ENCODE measurements at regions not wholly inside any gene's neighbourhood (a gene's known extent, or its start where the extent isn't known, plus 50 kb on each side); places are given as distances from the start of the nearest gene placed in this dataset.
A peak's percentile ranks its signal among the peaks of the same experiment; 100 is the strongest.

DNA sequence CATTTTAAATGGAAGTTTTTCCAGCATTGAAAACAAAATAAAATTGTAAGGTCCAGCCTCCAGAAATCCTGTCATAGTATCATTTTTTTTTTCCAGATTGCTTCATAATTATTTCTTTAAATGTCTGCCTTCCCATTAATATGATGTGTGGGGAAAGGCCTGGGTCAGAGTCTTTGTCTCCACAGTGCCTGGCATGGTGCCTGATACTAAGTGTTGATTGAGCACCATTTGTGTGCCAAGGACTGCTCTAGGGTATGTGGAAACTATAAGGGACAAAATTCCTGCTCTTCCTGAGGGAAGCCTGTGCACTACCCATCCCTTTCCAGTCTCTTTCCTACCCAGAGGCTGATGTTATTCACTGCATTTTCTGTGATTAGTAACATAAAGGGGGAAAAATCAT is 53.1 kb upstream of the BEND4 start:
- no peak overlapping the region for H3K27ac ChIP-seq
- no peaks in the 10 kb centered on the region for H3K4me1 ChIP-seq (ENCODE audit: insufficient read depth)
- no peaks in the 10 kb centered on the region for H3K79me2 ChIP-seq
- H3K4me3 ChIP-seq, result no peak overlapping the region
- no peak overlapping the region for H2AFZ ChIP-seq
- no peaks in the 10 kb centered on the region for H4K20me1 ChIP-seq (ENCODE audit: insufficient read depth, poor library complexity, severe bottlenecking)
- no peak for DNase-seq (ENCODE audit: low spot score)
- H3K4me2 ChIP-seq, result no peak overlapping the region
- no peak for TF ChIP-seq EZH2phosphoT487 (IDR thresholded peaks at IDR 0.05; ENCODE audit: low read depth, severe bottlenecking, unreplicated experiment)
- TF ChIP-seq EZH2 (IDR thresholded peaks at IDR 0.05; ENCODE audit: borderline replicate concordance), result no peak
- TF ChIP-seq, protein P1, sequence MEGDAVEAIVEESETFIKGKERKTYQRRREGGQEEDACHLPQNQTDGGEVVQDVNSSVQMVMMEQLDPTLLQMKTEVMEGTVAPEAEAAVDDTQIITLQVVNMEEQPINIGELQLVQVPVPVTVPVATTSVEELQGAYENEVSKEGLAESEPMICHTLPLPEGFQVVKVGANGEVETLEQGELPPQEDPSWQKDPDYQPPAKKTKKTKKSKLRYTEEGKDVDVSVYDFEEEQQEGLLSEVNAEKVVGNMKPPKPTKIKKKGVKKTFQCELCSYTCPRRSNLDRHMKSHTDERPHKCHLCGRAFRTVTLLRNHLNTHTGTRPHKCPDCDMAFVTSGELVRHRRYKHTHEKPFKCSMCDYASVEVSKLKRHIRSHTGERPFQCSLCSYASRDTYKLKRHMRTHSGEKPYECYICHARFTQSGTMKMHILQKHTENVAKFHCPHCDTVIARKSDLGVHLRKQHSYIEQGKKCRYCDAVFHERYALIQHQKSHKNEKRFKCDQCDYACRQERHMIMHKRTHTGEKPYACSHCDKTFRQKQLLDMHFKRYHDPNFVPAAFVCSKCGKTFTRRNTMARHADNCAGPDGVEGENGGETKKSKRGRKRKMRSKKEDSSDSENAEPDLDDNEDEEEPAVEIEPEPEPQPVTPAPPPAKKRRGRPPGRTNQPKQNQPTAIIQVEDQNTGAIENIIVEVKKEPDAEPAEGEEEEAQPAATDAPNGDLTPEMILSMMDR (IDR thresholded peaks at IDR 0.05; ENCODE audit: poor library complexity), result no peak
- no peaks in the 10 kb centered on the region for H3K9me3 ChIP-seq (ENCODE audit: low read depth)
- no peaks in the 10 kb centered on the region for H3K27me3 ChIP-seq
- no peaks in the 10 kb centered on the region for H3K9me2 ChIP-seq (replicated peaks; ENCODE audit: insufficient read depth)
- H3K36me3 ChIP-seq (replicated peaks; ENCODE audit: insufficient read depth, low read depth), result no peaks in the 10 kb centered on the region

DNA sequence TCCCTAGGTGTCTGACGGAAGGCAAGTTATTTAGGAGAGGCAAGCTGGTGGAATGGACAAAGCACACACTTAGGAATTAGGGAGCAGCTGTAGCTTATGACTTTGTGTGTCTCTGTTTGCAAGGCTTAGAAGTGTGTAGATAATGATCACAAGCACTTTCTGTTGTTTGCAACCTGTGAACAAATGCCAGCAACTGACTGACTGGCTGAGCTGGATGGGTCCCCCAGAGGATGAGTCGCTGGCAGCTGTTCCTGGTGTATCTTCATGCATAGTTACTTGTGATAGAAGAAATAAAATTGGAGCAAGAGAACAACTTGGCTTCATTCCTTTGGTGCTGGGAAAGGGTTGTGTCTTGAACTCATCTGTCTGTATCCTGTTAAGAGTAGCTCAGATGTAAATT is 64.2 kb upstream of the BEND4 start:
- H3K27me3 ChIP-seq, result no peaks in the 10 kb centered on the region
- H3K4me3 ChIP-seq, result no peak overlapping the region
- WGBS (ENCODE audit: low lambda C conversion rate, missing lambda C conversion rate), result 68% methylated on average over 2 of the region's 2 CpGs
- peak; percentile 8 for DNase-seq (ENCODE audit: low spot score)
- H2AFZ ChIP-seq, result no peak overlapping the region
- no peaks in the 10 kb centered on the region for H3K4me1 ChIP-seq (ENCODE audit: insufficient read depth)
- no peaks in the 10 kb centered on the region for H4K20me1 ChIP-seq (ENCODE audit: insufficient read depth, poor library complexity, severe bottlenecking)
- TF ChIP-seq, protein P1 (IDR thresholded peaks at IDR 0.05; ENCODE audit: poor library complexity), result no peak
- TF ChIP-seq EZH2 (IDR thresholded peaks at IDR 0.05; ENCODE audit: borderline replicate concordance) (no peak), EZH2phosphoT487 (IDR thresholded peaks at IDR 0.05; ENCODE audit: low read depth, severe bottlenecking, unreplicated experiment) (no peak)
- H3K9me2 ChIP-seq (replicated peaks; ENCODE audit: insufficient read depth), result no peaks in the 10 kb centered on the region
- no peaks in the 10 kb centered on the region for H3K9me3 ChIP-seq (ENCODE audit: low read depth)
- no peak overlapping the region for H3K27ac ChIP-seq
- no peaks in the 10 kb centered on the region for H3K36me3 ChIP-seq (replicated peaks; ENCODE audit: insufficient read depth, low read depth)
- no peaks in the 10 kb centered on the region for H3K79me2 ChIP-seq
- H3K4me2 ChIP-seq, result no peak overlapping the region

DNA sequence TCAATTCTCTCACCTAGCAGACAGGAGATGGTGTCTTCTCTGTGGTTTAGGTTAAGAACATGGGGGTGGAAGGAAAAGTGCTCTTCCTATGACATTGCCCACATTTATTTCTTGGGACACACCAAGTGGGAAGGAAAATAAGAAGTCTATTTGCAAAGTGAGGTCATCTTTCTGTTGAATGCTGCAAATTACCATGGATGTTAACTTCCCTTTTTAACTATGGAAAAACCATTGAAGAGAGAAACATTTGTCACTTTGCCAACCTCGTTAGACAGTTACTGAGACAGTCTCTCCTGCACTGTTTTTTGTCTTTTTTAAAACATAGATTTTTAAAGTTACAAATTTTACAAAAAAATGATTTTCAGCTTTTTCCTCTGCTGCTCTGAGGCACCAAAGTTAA is 72.8 kb upstream of the BEND4 start:
- H3K9me3 ChIP-seq (ENCODE audit: low read depth), result no peaks in the 10 kb centered on the region
- no peak overlapping the region for H3K27ac ChIP-seq
- no peaks in the 10 kb centered on the region for H4K20me1 ChIP-seq (ENCODE audit: insufficient read depth, poor library complexity, severe bottlenecking)
- no peaks in the 10 kb centered on the region for H3K27me3 ChIP-seq
- DNase-seq (ENCODE audit: low spot score), result no peak
- H3K4me1 ChIP-seq (ENCODE audit: insufficient read depth), result no peaks in the 10 kb centered on the region
- no peak overlapping the region for H2AFZ ChIP-seq
- H3K79me2 ChIP-seq, result no peaks in the 10 kb centered on the region
- no peaks in the 10 kb centered on the region for H3K9me2 ChIP-seq (replicated peaks; ENCODE audit: insufficient read depth)
- no peaks in the 10 kb centered on the region for H3K36me3 ChIP-seq (replicated peaks; ENCODE audit: insufficient read depth, low read depth)
- H3K4me2 ChIP-seq, result no peak overlapping the region
- no peak overlapping the region for H3K4me3 ChIP-seq
- 88% methylated on average over 1 of the region's 1 CpG for WGBS (ENCODE audit: low lambda C conversion rate, missing lambda C conversion rate)
- TF ChIP-seq EZH2 (IDR thresholded peaks at IDR 0.05; ENCODE audit: borderline replicate concordance) (no peak), EZH2phosphoT487 (IDR thresholded peaks at IDR 0.05; ENCODE audit: low read depth, severe bottlenecking, unreplicated experiment) (no peak)
- TF ChIP-seq, protein P1 (IDR thresholded peaks at IDR 0.05; ENCODE audit: poor library complexity), result no peak

DNA sequence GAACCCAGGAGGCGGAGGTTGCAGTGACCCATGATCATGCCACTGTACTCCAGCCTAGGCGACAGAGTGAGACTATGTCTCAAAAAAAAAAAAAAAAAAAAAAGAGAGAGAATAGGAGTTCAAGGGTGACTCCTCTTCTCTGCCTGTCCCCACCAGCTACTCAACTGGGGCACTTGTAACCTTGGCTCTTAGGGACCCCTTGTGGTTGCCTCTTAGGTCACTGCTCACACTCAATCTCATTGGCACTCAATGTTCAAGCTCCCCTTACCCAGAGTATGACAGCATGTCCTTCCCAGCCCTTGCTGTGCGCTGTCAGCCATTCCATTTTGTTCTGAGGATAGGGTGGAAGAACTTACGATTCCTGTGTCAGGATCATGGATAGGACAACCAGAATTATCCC is 82.4 kb upstream of the BEND4 start:
- Histone ChIP-seq H3K36me3 (replicated peaks; ENCODE audit: insufficient read depth, low read depth) (no peaks in the 10 kb centered on the region), H2AFZ (no peak overlapping the region), H3K4me1 (ENCODE audit: insufficient read depth) (no peaks in the 10 kb centered on the region), H3K79me2 (no peaks in the 10 kb centered on the region), H3K9me2 (replicated peaks; ENCODE audit: insufficient read depth) (no peaks in the 10 kb centered on the region), H3K4me2 (no peak overlapping the region), H3K27me3 (no peaks in the 10 kb centered on the region), H4K20me1 (ENCODE audit: insufficient read depth, poor library complexity, severe bottlenecking) (no peaks in the 10 kb centered on the region), H3K9me3 (ENCODE audit: low read depth) (no peaks in the 10 kb centered on the region), H3K27ac (no peak overlapping the region), H3K4me3 (no peak overlapping the region)
- whole genome bisulfite sequencing (ENCODE audit: low lambda C conversion rate, missing lambda C conversion rate), result 95% methylated on average over 4 of the region's 4 CpGs
- TF ChIP-seq, protein P1 (IDR thresholded peaks at IDR 0.05; ENCODE audit: poor library complexity), result no peak
- TF ChIP-seq EZH2phosphoT487 (IDR thresholded peaks at IDR 0.05; ENCODE audit: low read depth, severe bottlenecking, unreplicated experiment) (no peak), EZH2 (IDR thresholded peaks at IDR 0.05; ENCODE audit: borderline replicate concordance) (no peak)
- DNase-seq (ENCODE audit: low spot score), result no peak
